ENCODE measurements at regions not wholly inside any gene's neighbourhood (a gene's known extent, or its start where the extent isn't known, plus 50 kb on each side); places are given as distances from the start of the nearest gene placed in this dataset.

DNA sequence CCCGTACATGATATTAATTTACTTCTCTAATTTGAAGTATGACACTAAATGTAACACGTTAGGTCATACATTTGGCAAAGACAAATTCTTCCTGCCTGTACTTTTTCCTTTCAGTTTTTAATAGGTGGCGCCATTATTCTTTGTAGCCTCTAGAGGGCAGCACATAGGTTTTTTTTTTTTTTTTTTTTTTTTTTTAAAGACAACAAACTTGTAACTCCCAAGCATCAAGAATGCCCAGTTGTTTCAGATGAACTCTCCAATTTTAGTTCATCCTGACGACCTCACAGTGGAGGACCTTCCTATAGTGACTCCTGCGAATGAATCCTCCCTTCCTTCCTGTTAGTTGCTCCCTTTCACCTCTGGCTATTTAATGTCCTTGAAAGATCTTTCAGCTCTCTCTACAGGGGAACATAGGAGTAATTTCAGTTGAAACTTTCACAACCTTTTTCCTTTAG, 139.3 kb upstream of the HDAC9 start:
- 0% methylated on average over 5 of the region's 5 CpGs for WGBS (ENCODE audit: insufficient coverage, insufficient replicate concordance, low lambda C conversion rate, missing lambda C conversion rate)
- intact Hi-C loops (cut with micrococcal nuclease; ENCODE audit: unreplicated experiment) = loop anchor here (5.0 kb wide), 1 partner anchor 151 kb away; no protein-coding TSS in a partner anchor
- Histone ChIP-seq H4K20me1 (ENCODE audit: control insufficient read depth, insufficient read depth) (no peaks in the 10 kb centered on the region), H3K4me2 (ENCODE audit: control insufficient read depth, insufficient read depth) (no peak overlapping the region; the same call in 1 of the 2 replicates), H3K9me3 (replicated peaks; ENCODE audit: control insufficient read depth, insufficient read depth, low read length) (no peaks in the 10 kb centered on the region), H3K36me3 (ENCODE audit: control insufficient read depth in 2 of 2, insufficient read depth in 2 of 2, low read length in 1 of 2) (no peaks in the 10 kb centered on the region), H2AFZ (ENCODE audit: control insufficient read depth, low read depth, low read length) (peak overlapping the region; percentile 55), H3K4me1 (ENCODE audit: control insufficient read depth, insufficient read depth, low read length) (no peaks in the 10 kb centered on the region), H3K79me2 (ENCODE audit: control insufficient read depth, insufficient read depth, low read length) (no peaks in the 10 kb centered on the region), H3K9ac (ENCODE audit: control insufficient read depth, insufficient read depth, low read length) (no peak overlapping the region), H3K27me3 (replicated peaks in 1 of 2; ENCODE audit: control insufficient read depth in 2 of 2, insufficient read depth in 2 of 2, low read length in 1 of 2) (no peaks in the 10 kb centered on the region), H3K4me3 (no peak overlapping the region), H3K27ac (ENCODE audit: control insufficient read depth, insufficient read depth) (no peak overlapping the region)
- no TSS peak for BruUV-seq (replicated peaks)
- SMC1A ChIA-PET (ENCODE audit: uncharacterized antibody, unreplicated experiment) = interaction anchor here (0.7 to 1.9 kb wide), 6 partner anchors 49 to 312 kb away, joined by 3 to 11 read pairs (median 4); no protein-coding TSS in a partner anchor
- RAD21 ChIA-PET (ENCODE audit: unreplicated experiment) = interaction anchor here (0.5 to 1.7 kb wide), 4 partner anchors 35 to 656 kb away, joined by 3 to 4 read pairs (median 3); no protein-coding TSS in a partner anchor
- POLR2A ChIA-PET = no interaction called here
- CTCF ChIA-PET = interaction anchor here (0.6 to 2.9 kb wide), 10 partner anchors 9 to 1136 kb away, joined by 3 to 12 read pairs (median 6); partner anchors contain the start of gene HDAC9
- in situ Hi-C loops (cut with MboI) = loop anchor here (10.0 kb wide), 1 partner anchor 1309 kb away; no protein-coding TSS in a partner anchor
- DNase-seq (ENCODE audit: low read depth, low spot score) (no peak), ATAC-seq (peak; percentile 63), FAIRE-seq (no peak)
- TF ChIP-seq ESRRA (IDR thresholded peaks at IDR 0.05; ENCODE audit: low read length) = no peak
- no peak for TF ChIP-seq NR2F1 (conservative IDR thresholded peaks at IDR 0.05)
- no peak for TF ChIP-seq POU2F2 (IDR thresholded peaks at IDR 0.05; ENCODE audit: borderline replicate concordance, low read depth, low read length)
- TF ChIP-seq, protein P1, sequence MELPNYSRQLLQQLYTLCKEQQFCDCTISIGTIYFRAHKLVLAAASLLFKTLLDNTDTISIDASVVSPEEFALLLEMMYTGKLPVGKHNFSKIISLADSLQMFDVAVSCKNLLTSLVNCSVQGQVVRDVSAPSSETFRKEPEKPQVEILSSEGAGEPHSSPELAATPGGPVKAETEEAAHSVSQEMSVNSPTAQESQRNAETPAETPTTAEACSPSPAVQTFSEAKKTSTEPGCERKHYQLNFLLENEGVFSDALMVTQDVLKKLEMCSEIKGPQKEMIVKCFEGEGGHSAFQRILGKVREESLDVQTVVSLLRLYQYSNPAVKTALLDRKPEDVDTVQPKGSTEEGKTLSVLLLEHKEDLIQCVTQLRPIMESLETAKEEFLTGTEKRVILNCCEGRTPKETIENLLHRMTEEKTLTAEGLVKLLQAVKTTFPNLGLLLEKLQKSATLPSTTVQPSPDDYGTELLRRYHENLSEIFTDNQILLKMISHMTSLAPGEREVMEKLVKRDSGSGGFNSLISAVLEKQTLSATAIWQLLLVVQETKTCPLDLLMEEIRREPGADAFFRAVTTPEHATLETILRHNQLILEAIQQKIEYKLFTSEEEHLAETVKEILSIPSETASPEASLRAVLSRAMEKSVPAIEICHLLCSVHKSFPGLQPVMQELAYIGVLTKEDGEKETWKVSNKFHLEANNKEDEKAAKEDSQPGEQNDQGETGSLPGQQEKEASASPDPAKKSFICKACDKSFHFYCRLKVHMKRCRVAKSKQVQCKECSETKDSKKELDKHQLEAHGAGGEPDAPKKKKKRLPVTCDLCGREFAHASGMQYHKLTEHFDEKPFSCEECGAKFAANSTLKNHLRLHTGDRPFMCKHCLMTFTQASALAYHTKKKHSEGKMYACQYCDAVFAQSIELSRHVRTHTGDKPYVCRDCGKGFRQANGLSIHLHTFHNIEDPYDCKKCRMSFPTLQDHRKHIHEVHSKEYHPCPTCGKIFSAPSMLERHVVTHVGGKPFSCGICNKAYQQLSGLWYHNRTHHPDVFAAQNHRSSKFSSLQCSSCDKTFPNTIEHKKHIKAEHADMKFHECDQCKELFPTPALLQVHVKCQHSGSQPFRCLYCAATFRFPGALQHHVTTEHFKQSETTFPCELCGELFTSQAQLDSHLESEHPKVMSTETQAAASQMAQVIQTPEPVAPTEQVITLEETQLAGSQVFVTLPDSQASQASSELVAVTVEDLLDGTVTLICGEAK (IDR thresholded peaks at IDR 0.05; ENCODE audit: borderline replicate concordance) = peak; percentile 47
- no peak for TF ChIP-seq NFYA (IDR thresholded peaks at IDR 0.05; ENCODE audit: borderline replicate concordance, low read depth, low read length)
- TF ChIP-seq SMC3 (IDR thresholded peaks at IDR 0.05; ENCODE audit: borderline replicate concordance, low read length) = peak; percentile 55; the same call in 1 of the 2 replicates
- TF ChIP-seq ZNF384 (IDR thresholded peaks at IDR 0.05; ENCODE audit: borderline replicate concordance, low read depth, low read length) = peak; percentile 98
- TF ChIP-seq, protein P2, sequence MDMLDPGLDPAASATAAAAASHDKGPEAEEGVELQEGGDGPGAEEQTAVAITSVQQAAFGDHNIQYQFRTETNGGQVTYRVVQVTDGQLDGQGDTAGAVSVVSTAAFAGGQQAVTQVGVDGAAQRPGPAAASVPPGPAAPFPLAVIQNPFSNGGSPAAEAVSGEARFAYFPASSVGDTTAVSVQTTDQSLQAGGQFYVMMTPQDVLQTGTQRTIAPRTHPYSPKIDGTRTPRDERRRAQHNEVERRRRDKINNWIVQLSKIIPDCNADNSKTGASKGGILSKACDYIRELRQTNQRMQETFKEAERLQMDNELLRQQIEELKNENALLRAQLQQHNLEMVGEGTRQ (IDR thresholded peaks at IDR 0.05; ENCODE audit: borderline replicate concordance, low read depth, low read length) = no peak
- TF ChIP-seq BACH1 (IDR thresholded peaks at IDR 0.05; ENCODE audit: borderline replicate concordance) = no peak
- no peak for TF ChIP-seq CBX5 (IDR thresholded peaks at IDR 0.05; ENCODE audit: low read depth)
- no peak for TF ChIP-seq ZSCAN29 (IDR thresholded peaks at IDR 0.05)
- TF ChIP-seq, protein P3, sequence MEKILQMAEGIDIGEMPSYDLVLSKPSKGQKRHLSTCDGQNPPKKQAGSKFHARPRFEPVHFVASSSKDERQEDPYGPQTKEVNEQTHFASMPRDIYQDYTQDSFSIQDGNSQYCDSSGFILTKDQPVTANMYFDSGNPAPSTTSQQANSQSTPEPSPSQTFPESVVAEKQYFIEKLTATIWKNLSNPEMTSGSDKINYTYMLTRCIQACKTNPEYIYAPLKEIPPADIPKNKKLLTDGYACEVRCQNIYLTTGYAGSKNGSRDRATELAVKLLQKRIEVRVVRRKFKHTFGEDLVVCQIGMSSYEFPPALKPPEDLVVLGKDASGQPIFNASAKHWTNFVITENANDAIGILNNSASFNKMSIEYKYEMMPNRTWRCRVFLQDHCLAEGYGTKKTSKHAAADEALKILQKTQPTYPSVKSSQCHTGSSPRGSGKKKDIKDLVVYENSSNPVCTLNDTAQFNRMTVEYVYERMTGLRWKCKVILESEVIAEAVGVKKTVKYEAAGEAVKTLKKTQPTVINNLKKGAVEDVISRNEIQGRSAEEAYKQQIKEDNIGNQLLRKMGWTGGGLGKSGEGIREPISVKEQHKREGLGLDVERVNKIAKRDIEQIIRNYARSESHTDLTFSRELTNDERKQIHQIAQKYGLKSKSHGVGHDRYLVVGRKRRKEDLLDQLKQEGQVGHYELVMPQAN (conservative IDR thresholded peaks at IDR 0.05) = no peak
- peak; percentile 22; the same call in 1 of the 2 replicates for TF ChIP-seq ATF7 (IDR thresholded peaks at IDR 0.05; ENCODE audit: low read depth)
- TF ChIP-seq BMI1 (IDR thresholded peaks at IDR 0.05; ENCODE audit: borderline replicate concordance) = no peak
- TF ChIP-seq PAX8 (IDR thresholded peaks at IDR 0.05) = no peak
- TF ChIP-seq, protein P4, sequence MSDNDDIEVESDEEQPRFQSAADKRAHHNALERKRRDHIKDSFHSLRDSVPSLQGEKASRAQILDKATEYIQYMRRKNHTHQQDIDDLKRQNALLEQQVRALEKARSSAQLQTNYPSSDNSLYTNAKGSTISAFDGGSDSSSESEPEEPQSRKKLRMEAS (IDR thresholded peaks at IDR 0.05; ENCODE audit: low read depth, low read length) = no peak
- TF ChIP-seq MYC (IDR thresholded peaks at IDR 0.05; ENCODE audit: insufficient read depth, insufficient read length, insufficient replicate concordance, low read length, severe bottlenecking) = no peak
- 0 out of 2 replicates have a peak, but pooled peaks have one; percentile 12 for TF ChIP-seq YY1 (IDR thresholded peaks at IDR 0.05; ENCODE audit: low read depth, low read length)
